ENCODE measurements at regions not wholly inside any gene's neighbourhood (a gene's known extent, or its start where the extent isn't known, plus 50 kb on each side); places are given as distances from the start of the nearest gene placed in this dataset.

DNA sequence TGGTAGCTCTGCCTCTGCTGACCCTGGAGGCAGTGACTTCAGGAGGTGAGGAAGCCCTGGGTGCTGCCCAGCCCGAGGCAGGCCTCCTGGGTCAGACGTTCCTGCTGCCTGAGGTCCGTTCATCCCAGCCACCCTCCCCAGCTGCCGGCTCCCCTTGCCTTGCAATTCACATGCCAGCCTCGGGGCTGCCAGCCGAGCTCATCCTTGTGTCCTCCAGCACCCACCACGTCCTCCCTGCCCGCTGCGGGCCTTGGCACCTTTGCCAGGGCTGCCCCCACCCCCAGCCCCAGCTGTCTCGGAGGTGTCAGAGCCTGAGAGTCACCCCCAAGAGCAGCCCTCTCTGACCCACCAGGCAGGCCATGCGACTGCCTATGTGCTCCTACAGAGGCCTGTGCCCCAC lies 162.1 kb upstream of the RNF32 start:
- no peaks in the 10 kb centered on the region for H3K9me3 ChIP-seq (ENCODE audit: control insufficient read depth in 1 of 2, low read length in 2 of 2)
- no peaks in the 10 kb centered on the region for H3K36me3 ChIP-seq (ENCODE audit: insufficient read depth, low read length)
- DNase-seq, result no peak
- intact Hi-C loops (cut with micrococcal nuclease), result no loop called here
- no peaks in the 10 kb centered on the region for H3K4me1 ChIP-seq (ENCODE audit: insufficient read depth, low read length)
- Mint-ChIP-seq H3K27me3 (peaks cover 20 to 21% of the 10 kb centered on the region in 2 donors), H3K27ac (no peak overlapping the region), H3K9me3 (peaks cover 0 to 2% (median 0%) of the 10 kb centered on the region in 8 donors), H3K4me3 (peak overlapping the region in 1 of 8 donors; percentile 48), H3K36me3 (no peaks in the 10 kb centered on the region), H3K4me1 (no peaks in the 10 kb centered on the region)
- no peak overlapping the region for H3K27ac ChIP-seq (ENCODE audit: low read depth, low read length)
- no peak overlapping the region for H3K4me3 ChIP-seq (ENCODE audit: low read length in 2 of 2)
- CTCF ChIA-PET (ENCODE audit: partially characterized antibody), result no interaction called here
- POLR2A ChIA-PET (ENCODE audit: partially characterized antibody), result no interaction called here
- H3K27me3 ChIP-seq (ENCODE audit: insufficient read depth, low read length), result no peaks in the 10 kb centered on the region

DNA sequence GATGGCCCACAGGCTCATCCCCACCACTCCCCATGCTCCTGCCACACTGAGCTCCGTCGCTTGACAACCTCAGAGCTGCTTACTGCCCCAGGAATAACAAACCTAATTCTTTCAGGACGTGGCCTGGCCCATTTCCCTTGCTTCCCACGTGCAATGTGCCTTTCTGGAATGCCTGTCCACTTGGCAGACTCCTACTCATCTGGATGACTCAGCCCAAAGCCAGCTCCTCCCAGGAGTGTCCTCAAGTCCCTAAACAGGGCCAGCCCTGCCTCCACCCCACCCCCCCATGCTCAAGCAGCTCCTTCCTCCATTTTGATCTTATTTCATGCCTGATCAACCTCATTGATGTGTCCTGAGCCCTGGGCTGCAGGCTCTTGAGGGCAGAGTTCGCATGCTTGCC lies 164.9 kb upstream of the RNF32 start:
- ChIA-PET CTCF (ENCODE audit: partially characterized antibody) (interaction anchor here (0.9 kb wide), 1 partner anchor 15 kb away, joined by 3 read pairs; no protein-coding TSS in a partner anchor), POLR2A (ENCODE audit: partially characterized antibody) (no interaction called here)
- Mint-ChIP-seq H3K36me3 (no peaks in the 10 kb centered on the region), H3K9me3 (no peaks in the 10 kb centered on the region), H3K4me3 (no peak overlapping the region), H3K27ac (no peak overlapping the region), H3K4me1 (no peaks in the 10 kb centered on the region), H3K27me3 (peaks cover 19 to 20% of the 10 kb centered on the region in 2 donors)
- DNase-seq, result no peak
- Histone ChIP-seq H3K4me3 (ENCODE audit: low read length in 2 of 2) (no peak overlapping the region), H3K27ac (ENCODE audit: low read depth, low read length) (no peak overlapping the region), H3K9me3 (ENCODE audit: control insufficient read depth in 1 of 2, low read length in 2 of 2) (no peaks in the 10 kb centered on the region), H3K27me3 (ENCODE audit: insufficient read depth, low read length) (no peaks in the 10 kb centered on the region), H3K4me1 (ENCODE audit: insufficient read depth, low read length) (no peaks in the 10 kb centered on the region), H3K36me3 (ENCODE audit: insufficient read depth, low read length) (no peaks in the 10 kb centered on the region)
- intact Hi-C loops (cut with micrococcal nuclease), result no loop called here

GRCh38 chr7:156475179-156475578 lies 165.4 kb upstream of the RNF32 start:
- H3K36me3 Mint-ChIP-seq, result no peaks in the 10 kb centered on the region
- ChIA-PET POLR2A (ENCODE audit: partially characterized antibody) (no interaction called here), CTCF (ENCODE audit: partially characterized antibody) (interaction anchor here (0.9 kb wide), 1 partner anchor 15 kb away, joined by 3 read pairs; no protein-coding TSS in a partner anchor)
- no peak overlapping the region for H3K4me3 Mint-ChIP-seq
- Histone ChIP-seq H3K27ac (ENCODE audit: low read depth, low read length) (no peak overlapping the region), H3K4me1 (ENCODE audit: insufficient read depth, low read length) (no peaks in the 10 kb centered on the region), H3K4me3 (ENCODE audit: low read length in 2 of 2) (no peak overlapping the region), H3K36me3 (ENCODE audit: insufficient read depth, low read length) (no peaks in the 10 kb centered on the region), H3K9me3 (ENCODE audit: control insufficient read depth in 1 of 2, low read length in 2 of 2) (no peaks in the 10 kb centered on the region), H3K27me3 (ENCODE audit: insufficient read depth, low read length) (no peaks in the 10 kb centered on the region)
- H3K9me3 Mint-ChIP-seq, result no peaks in the 10 kb centered on the region
- intact Hi-C loops (cut with micrococcal nuclease), result no loop called here
- no peak overlapping the region for H3K27ac Mint-ChIP-seq
- peaks cover 17 to 19% of the 10 kb centered on the region in 2 donors for H3K27me3 Mint-ChIP-seq
- no peak for DNase-seq
- no peaks in the 10 kb centered on the region for H3K4me1 Mint-ChIP-seq

GRCh38 chr7:156474241-156474743 lies 166.3 kb upstream of the RNF32 start:
- H3K36me3 Mint-ChIP-seq, result no peaks in the 10 kb centered on the region
- Histone ChIP-seq H3K36me3 (ENCODE audit: insufficient read depth, low read length) (no peaks in the 10 kb centered on the region), H3K9me3 (ENCODE audit: control insufficient read depth in 1 of 2, low read length in 2 of 2) (no peaks in the 10 kb centered on the region), H3K4me1 (ENCODE audit: insufficient read depth, low read length) (no peaks in the 10 kb centered on the region), H3K27me3 (ENCODE audit: insufficient read depth, low read length) (no peaks in the 10 kb centered on the region), H3K4me3 (ENCODE audit: low read length in 2 of 2) (no peak overlapping the region), H3K27ac (ENCODE audit: low read depth, low read length) (no peak overlapping the region)
- H3K4me3 Mint-ChIP-seq, result no peak overlapping the region
- no peaks in the 10 kb centered on the region for H3K9me3 Mint-ChIP-seq
- no peak for DNase-seq
- intact Hi-C loops (cut with micrococcal nuclease), result loop anchor here (5.0 kb wide), 1 partner anchor 1547 kb away; no protein-coding TSS in a partner anchor
- ChIA-PET POLR2A (ENCODE audit: partially characterized antibody) (no interaction called here), CTCF (ENCODE audit: partially characterized antibody) (no interaction called here)
- H3K4me1 Mint-ChIP-seq, result no peaks in the 10 kb centered on the region
- peaks cover 17 to 19% of the 10 kb centered on the region in 2 donors for H3K27me3 Mint-ChIP-seq
- no peak overlapping the region for H3K27ac Mint-ChIP-seq

DNA sequence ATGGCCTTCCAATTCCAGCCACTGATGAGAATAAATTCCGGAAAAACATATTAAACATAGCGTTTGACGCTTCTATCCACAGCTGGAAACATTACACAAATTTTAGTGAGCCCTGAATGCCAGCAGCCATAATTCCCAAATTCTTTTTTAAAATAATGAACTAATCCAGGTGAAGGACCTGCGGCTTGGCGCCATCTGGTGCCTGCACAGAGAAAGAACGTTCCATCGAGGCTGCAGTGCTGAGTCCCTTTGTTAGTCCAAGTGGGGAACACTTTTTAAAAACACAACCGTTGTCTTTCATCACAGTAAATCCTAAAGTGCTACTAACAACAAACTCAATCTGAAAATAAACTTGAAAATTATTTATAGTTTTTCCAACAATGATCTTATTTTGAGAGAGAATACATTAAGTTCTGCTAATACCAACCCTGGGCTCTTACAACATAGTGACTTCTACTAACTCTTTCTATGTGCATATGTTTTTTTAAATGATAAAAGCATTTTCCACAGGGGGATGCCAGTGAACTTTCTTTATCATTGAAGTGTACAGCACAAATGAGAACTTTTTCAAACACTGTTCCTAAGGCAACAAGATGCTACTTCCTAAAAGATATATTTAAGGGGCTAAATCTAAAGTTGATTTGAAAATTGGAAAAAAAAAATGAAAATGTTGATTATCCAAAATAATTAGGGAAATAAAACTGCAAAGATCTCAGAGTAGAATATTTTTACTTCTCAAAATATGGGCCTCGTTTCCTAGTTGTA lies 166.9 kb upstream of the RNF32 start:
- H3K27ac ChIP-seq (ENCODE audit: low read depth, low read length), result no peak overlapping the region
- H3K36me3 ChIP-seq (ENCODE audit: insufficient read depth, low read length), result no peaks in the 10 kb centered on the region
- no peaks in the 10 kb centered on the region for H3K9me3 ChIP-seq (ENCODE audit: control insufficient read depth in 1 of 2, low read length in 2 of 2)
- Mint-ChIP-seq H3K36me3 (no peaks in the 10 kb centered on the region), H3K4me1 (no peaks in the 10 kb centered on the region), H3K4me3 (no peak overlapping the region), H3K9me3 (no peaks in the 10 kb centered on the region), H3K27ac (no peak overlapping the region), H3K27me3 (peaks cover 17 to 19% of the 10 kb centered on the region in 2 donors)
- no peaks in the 10 kb centered on the region for H3K4me1 ChIP-seq (ENCODE audit: insufficient read depth, low read length)
- POLR2A ChIA-PET (ENCODE audit: partially characterized antibody), result no interaction called here
- CTCF ChIA-PET (ENCODE audit: partially characterized antibody), result interaction anchor here (1.4 to 2.4 kb wide), 3 partner anchors 10 to 36 kb away, joined by 3 to 6 read pairs (median 3); no protein-coding TSS in a partner anchor
- intact Hi-C loops (cut with micrococcal nuclease), result loop anchor here (2.0 to 5.0 kb wide), 2 partner anchors 677 to 1546 kb away; no protein-coding TSS in a partner anchor
- DNase-seq, result peak in 1 of 5 donors; percentile 4
- H3K4me3 ChIP-seq (ENCODE audit: low read length in 2 of 2), result no peak overlapping the region
- H3K27me3 ChIP-seq (ENCODE audit: insufficient read depth, low read length), result no peaks in the 10 kb centered on the region

- Mint-ChIP-seq H3K4me1 (no peaks in the 10 kb centered on the region), H3K36me3 (no peaks in the 10 kb centered on the region), H3K4me3 (no peak overlapping the region), H3K9me3 (no peaks in the 10 kb centered on the region), H3K27me3 (peaks cover 14% of the 10 kb centered on the region in 2 donors), H3K27ac (no peak overlapping the region)
- no peak for DNase-seq
- ChIA-PET POLR2A (ENCODE audit: partially characterized antibody) (no interaction called here), CTCF (ENCODE audit: partially characterized antibody) (interaction anchor here (0.9 to 2.4 kb wide), 4 partner anchors 9 to 1545 kb away, joined by 3 to 6 read pairs (median 4); no protein-coding TSS in a partner anchor)
- Histone ChIP-seq H3K4me3 (ENCODE audit: low read length in 2 of 2) (no peak overlapping the region), H3K4me1 (ENCODE audit: insufficient read depth, low read length) (no peaks in the 10 kb centered on the region), H3K36me3 (ENCODE audit: insufficient read depth, low read length) (no peaks in the 10 kb centered on the region), H3K27ac (ENCODE audit: low read depth, low read length) (no peak overlapping the region), H3K27me3 (ENCODE audit: insufficient read depth, low read length) (no peaks in the 10 kb centered on the region), H3K9me3 (ENCODE audit: control insufficient read depth in 1 of 2, low read length in 2 of 2) (no peaks in the 10 kb centered on the region)
- intact Hi-C loops (cut with micrococcal nuclease), result loop anchor here (2.0 to 5.0 kb wide), 2 partner anchors 675 to 1545 kb away; no protein-coding TSS in a partner anchor
Measured at GRCh38 chr7:156472267-156472666, 168.3 kb upstream of the RNF32 start.

- H3K4me3 ChIP-seq (ENCODE audit: low read length in 2 of 2), result no peak overlapping the region
- no peak for DNase-seq
- Mint-ChIP-seq H3K4me1 (no peaks in the 10 kb centered on the region), H3K4me3 (no peak overlapping the region), H3K9me3 (no peaks in the 10 kb centered on the region), H3K36me3 (no peaks in the 10 kb centered on the region), H3K27me3 (peaks cover 10 to 14% of the 10 kb centered on the region in 2 donors), H3K27ac (no peak overlapping the region)
- CTCF ChIA-PET (ENCODE audit: partially characterized antibody), result interaction anchor here (0.5 to 1.4 kb wide), 2 partner anchors 9 to 943 kb away, joined by 3 read pairs; no protein-coding TSS in a partner anchor
- POLR2A ChIA-PET (ENCODE audit: partially characterized antibody), result no interaction called here
- no peaks in the 10 kb centered on the region for H3K4me1 ChIP-seq (ENCODE audit: insufficient read depth, low read length)
- H3K9me3 ChIP-seq (ENCODE audit: control insufficient read depth in 1 of 2, low read length in 2 of 2), result no peaks in the 10 kb centered on the region
- no peak overlapping the region for H3K27ac ChIP-seq (ENCODE audit: low read depth, low read length)
- intact Hi-C loops (cut with micrococcal nuclease), result loop anchor here (5.0 kb wide), 1 partner anchor 1543 kb away; no protein-coding TSS in a partner anchor
- no peaks in the 10 kb centered on the region for H3K36me3 ChIP-seq (ENCODE audit: insufficient read depth, low read length)
- no peaks in the 10 kb centered on the region for H3K27me3 ChIP-seq (ENCODE audit: insufficient read depth, low read length)
Measured at GRCh38 chr7:156470399-156471320, 169.9 kb upstream of the RNF32 start.

Data from CD4-positive, alpha-beta memory T cell (primary cell).